ENCODE measurements at regions not wholly inside any gene's neighbourhood (a gene's known extent, or its start where the extent isn't known, plus 50 kb on each side); places are given as distances from the start of the nearest gene placed in this dataset. TPM values are rescaled to one million over a fixed set of nuclear protein-coding genes. Genes with fewer than 3 reads are reported as not detected.

- Histone ChIP-seq H3K4me1 (no peaks in the 10 kb centered on the region), H3K9me3 (peaks cover 0 to 16% (median 0%) of the 10 kb centered on the region in 4 donors), H3K36me3 (no peaks in the 10 kb centered on the region), H3K27me3 (no peaks in the 10 kb centered on the region), H3K4me3 (no peak overlapping the region), H3K27ac (no peak overlapping the region)
- DNase-seq (ENCODE audit: low spot score in 2 of 2): no peak
- WGBS, 2 donors: 67 to 80% methylated on average over 4 of the region's 4 CpGs
- TF ChIP-seq CTCF (IDR thresholded peaks at IDR 0.05) (no peak), POLR2A (IDR thresholded peaks at IDR 0.05) (no peak), EP300 (IDR thresholded peaks at IDR 0.05) (no peak)
Observed at GRCh38 chr20:21780528-21780927, 75.1 kb downstream of the PAX1 start.

Small RNA genes in the stretch of these regions (small RNA-seq; reads per million reads assigned to genes)
- not detected for gene AL121912.1
